ENCODE measurements at regions not wholly inside any gene's neighbourhood (a gene's known extent, or its start where the extent isn't known, plus 50 kb on each side); places are given as distances from the start of the nearest gene placed in this dataset.
A peak's percentile ranks its signal among the peaks of the same experiment; 100 is the strongest.

DNA sequence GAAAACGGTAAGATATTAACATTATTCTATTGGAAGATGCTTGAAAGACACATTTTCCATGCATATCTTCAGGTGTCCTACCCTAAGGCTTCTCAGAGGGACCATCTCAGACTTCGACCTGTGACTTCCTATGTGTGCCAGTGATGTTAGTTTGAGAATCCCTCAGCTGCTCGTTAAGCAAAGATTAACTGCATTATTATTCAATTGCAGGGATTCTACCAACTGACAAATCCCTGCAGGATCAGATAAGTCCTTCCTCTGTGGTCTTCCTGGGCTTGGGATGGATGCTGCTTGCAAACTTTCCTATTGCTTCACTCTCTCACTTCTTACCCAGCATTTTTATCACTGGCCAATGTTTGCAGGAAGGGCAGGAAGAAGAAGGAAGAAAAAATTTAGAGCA lies 83.0 kb upstream of the PPARGC1A start:
- TF ChIP-seq, protein P1, sequence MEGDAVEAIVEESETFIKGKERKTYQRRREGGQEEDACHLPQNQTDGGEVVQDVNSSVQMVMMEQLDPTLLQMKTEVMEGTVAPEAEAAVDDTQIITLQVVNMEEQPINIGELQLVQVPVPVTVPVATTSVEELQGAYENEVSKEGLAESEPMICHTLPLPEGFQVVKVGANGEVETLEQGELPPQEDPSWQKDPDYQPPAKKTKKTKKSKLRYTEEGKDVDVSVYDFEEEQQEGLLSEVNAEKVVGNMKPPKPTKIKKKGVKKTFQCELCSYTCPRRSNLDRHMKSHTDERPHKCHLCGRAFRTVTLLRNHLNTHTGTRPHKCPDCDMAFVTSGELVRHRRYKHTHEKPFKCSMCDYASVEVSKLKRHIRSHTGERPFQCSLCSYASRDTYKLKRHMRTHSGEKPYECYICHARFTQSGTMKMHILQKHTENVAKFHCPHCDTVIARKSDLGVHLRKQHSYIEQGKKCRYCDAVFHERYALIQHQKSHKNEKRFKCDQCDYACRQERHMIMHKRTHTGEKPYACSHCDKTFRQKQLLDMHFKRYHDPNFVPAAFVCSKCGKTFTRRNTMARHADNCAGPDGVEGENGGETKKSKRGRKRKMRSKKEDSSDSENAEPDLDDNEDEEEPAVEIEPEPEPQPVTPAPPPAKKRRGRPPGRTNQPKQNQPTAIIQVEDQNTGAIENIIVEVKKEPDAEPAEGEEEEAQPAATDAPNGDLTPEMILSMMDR (IDR thresholded peaks at IDR 0.05), result no peak
- Histone ChIP-seq H3K27me3 (no peaks in the 10 kb centered on the region), H3K36me3 (no peaks in the 10 kb centered on the region), H3K27ac (no peak overlapping the region), H3K4me3 (no peak overlapping the region), H3K9me3 (no peaks in the 10 kb centered on the region), H3K4me1 (no peaks in the 10 kb centered on the region)
- intact Hi-C loops (cut with DNase I), result no loop called here
- DNase-seq, result no peak
- ATAC-seq, result no peak

DNA sequence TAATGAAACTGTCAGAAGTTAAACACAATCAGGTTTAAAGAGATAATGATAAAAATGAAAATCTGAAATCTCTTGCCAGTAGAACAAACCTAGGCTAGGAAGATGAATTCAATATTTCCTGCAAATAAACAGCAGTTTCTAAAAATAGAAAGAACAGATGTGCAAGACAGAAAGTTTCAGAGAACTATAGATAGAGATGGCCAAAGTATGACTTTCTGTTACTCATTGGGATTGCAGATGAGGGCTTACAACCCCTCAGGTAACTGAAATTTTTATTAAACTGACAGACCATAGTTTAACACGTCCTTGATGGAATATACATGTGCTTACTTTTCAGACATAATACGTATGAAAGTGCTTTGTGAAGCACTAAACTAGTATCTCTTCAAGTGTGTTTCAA lies 82.3 kb upstream of the PPARGC1A start:
- no peak overlapping the region for H3K4me3 ChIP-seq
- intact Hi-C loops (cut with DNase I), result no loop called here
- no peaks in the 10 kb centered on the region for H3K9me3 ChIP-seq
- TF ChIP-seq, protein P1 (IDR thresholded peaks at IDR 0.05), result no peak
- no peaks in the 10 kb centered on the region for H3K4me1 ChIP-seq
- H3K27me3 ChIP-seq, result no peaks in the 10 kb centered on the region
- H3K27ac ChIP-seq, result no peak overlapping the region
- H3K36me3 ChIP-seq, result no peaks in the 10 kb centered on the region
- ATAC-seq, result no peak
- no peak for DNase-seq

DNA sequence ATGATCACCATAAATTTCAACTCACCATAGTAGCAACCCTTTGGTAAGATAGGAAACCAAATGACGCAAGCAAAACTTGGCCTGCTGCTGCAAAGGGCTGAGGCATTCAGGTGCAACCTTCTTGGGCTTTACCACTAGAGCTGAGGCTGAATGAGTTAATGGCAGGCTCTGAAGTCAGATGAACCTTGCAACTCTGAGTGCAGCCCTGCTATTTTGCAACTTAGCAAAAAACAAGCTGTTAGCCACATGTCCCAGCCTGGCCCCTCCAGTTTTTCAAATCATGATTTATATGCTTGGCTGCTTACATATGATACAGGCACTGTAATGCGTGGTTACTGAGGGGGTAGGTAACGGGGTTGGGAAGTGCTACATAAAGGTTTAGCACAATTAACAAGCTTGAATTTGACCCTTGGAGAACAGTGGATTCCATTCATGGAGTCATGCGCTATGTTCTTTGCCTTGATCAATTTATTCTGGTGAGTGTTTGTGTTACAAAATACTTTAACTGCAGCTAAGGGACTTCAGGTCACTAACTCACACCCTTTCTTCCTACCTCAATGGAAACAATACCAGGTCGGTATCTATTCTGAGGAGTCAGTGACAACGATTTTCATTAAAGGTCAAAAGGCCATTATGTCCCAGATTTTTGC lies 80.5 kb upstream of the PPARGC1A start:
- Histone ChIP-seq H3K36me3 (no peaks in the 10 kb centered on the region), H3K27me3 (no peaks in the 10 kb centered on the region), H3K9me3 (no peaks in the 10 kb centered on the region), H3K4me1 (no peaks in the 10 kb centered on the region), H3K27ac (no peak overlapping the region), H3K4me3 (no peak overlapping the region)
- DNase-seq (peak in 1 of 4 donors; percentile 48), ATAC-seq (peak; percentile 21)
- intact Hi-C loops (cut with DNase I), result no loop called here
- TF ChIP-seq, protein P1 (IDR thresholded peaks at IDR 0.05), result no peak

DNA sequence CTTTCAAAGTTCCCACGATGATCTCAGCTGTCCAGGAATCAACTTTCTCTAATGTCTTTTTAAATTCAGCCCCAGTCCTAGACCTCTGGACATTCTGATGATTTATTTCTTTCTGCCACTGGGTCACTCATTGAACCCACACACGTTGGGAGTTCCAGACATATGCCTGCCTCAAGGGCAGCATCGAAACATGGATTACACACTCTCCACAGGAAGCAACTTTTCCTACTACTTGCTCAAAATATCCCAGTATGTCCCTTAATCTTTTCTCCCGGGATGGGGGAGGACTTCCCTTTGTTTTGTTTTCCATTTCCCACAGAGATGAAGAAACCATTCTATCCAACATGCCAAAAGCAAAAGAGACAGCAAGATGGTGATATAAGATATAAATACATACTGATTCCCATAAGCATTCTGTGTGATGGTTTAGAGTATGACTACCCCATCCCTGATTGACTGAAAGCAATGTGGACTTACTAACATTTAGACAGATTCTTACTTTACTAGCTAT lies 79.8 kb upstream of the PPARGC1A start:
- ATAC-seq, result no peak
- DNase-seq, result no peak
- Histone ChIP-seq H3K27ac (no peak overlapping the region), H3K36me3 (no peaks in the 10 kb centered on the region), H3K9me3 (no peaks in the 10 kb centered on the region), H3K27me3 (no peaks in the 10 kb centered on the region), H3K4me1 (no peaks in the 10 kb centered on the region), H3K4me3 (no peak overlapping the region)
- TF ChIP-seq, protein P1 (IDR thresholded peaks at IDR 0.05), result no peak
- intact Hi-C loops (cut with DNase I), result no loop called here

DNA sequence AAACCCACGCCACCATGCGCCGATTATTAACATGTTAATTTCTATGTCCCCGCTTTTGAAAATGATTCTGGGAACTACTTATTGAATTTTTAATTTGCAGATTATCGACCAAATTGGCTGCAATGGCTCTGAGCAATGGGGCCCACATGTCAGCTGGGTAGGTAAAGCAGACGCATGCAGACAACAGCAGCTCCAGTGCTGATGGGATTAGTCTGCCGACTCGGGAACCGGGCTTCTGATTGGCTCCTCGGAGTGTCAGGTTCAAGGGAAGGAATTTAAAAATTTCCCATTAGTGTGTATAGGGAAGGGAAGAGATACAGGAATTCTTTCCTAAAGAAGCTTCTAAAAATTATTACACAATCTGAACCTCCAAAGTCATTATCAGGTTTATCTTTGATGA lies 77.4 kb upstream of the PPARGC1A start:
- H3K36me3 ChIP-seq, result no peaks in the 10 kb centered on the region
- no peak for ATAC-seq

More for the DNA sequence above, 77.4 kb upstream of the PPARGC1A start:
- Histone ChIP-seq H3K9me3 (no peaks in the 10 kb centered on the region), H3K27ac (no peak overlapping the region), H3K4me1 (no peaks in the 10 kb centered on the region), H3K4me3 (no peak overlapping the region), H3K27me3 (no peaks in the 10 kb centered on the region)
- intact Hi-C loops (cut with DNase I), result no loop called here
- TF ChIP-seq, protein P1 (IDR thresholded peaks at IDR 0.05), result no peak
- DNase-seq, result no peak
